RCC 7860 (cell line): ENCODE measurements at regions not wholly inside any gene's neighbourhood (a gene's known extent, or its start where the extent isn't known, plus 50 kb on each side); places are given as distances from the start of the nearest gene placed in this dataset.

Experiments used
- DNase-seq: peaks from one replicate; pipeline ENCODE4 v3.0.0-alpha.2; 2015; ENCODE audit warnings: low spot score
- FAIRE-seq: peaks from 2 replicates; lab custom pipeline; 2012; peaks lifted over from hg19 to GRCh38; lab: Jason Lieb, UNC

- no peak for DNase-seq
- no peak for FAIRE-seq
Measured at GRCh38 chr1:209227171-209227570, 356.3 kb upstream of the CAMK1G start.

GRCh38 chr1:209227941-209228340 lies 355.6 kb upstream of the CAMK1G start:
- DNase-seq (no peak), FAIRE-seq (no peak)

GRCh38 chr1:209229494-209230061 lies 353.9 kb upstream of the CAMK1G start:
- no peak for FAIRE-seq
- no peak for DNase-seq

DNA sequence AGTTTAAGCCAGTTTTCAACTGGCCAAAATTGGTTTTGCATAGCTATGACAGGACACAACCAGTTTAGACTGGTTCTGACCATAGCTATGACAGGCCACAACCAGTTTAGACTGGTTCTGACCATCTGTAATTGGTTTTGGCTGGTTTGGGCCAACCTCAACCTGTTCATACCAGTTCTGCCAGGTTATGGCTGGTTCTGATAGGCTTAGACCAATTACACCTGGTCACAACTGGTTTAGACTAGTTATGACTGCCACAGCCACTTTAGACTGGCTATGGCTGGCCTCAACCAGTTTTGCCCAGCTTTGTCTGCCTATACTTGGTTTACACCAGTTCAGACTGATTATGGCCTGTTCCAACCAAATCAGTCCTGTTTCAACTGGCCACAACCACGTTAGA lies 353.2 kb upstream of the CAMK1G start:
- no peak for DNase-seq
- FAIRE-seq = no peak

GRCh38 chr1:209231476-209232156 lies 351.9 kb upstream of the CAMK1G start:
- FAIRE-seq = no peak

GRCh38 chr1:209232197-209232596 lies 351.3 kb upstream of the CAMK1G start:
- no peak for FAIRE-seq
- DNase-seq = no peak

More at GRCh38 chr1:209231476-209232156, 351.9 kb upstream of the CAMK1G start:
- no peak for DNase-seq

DNA sequence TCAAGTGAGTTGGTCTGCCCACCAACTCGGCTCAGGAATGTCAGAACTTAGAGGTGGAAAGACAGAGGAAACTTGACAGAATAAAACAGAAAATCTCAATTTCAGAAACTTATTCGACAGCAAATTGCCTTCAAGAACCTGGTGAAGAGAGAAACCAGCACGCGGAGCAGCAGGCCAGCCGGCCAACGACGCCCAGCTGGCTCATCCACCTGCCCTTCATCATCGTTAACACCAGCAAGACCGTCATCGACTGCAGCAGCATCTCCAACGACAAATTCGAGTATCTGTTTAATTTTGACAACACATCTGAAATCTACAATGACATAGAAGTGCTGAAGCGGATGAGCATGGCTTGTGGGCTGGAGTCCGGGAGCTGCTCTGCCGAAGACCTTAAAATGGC lies 350.8 kb upstream of the CAMK1G start:
- no peak for DNase-seq
- no peak for FAIRE-seq

DNA sequence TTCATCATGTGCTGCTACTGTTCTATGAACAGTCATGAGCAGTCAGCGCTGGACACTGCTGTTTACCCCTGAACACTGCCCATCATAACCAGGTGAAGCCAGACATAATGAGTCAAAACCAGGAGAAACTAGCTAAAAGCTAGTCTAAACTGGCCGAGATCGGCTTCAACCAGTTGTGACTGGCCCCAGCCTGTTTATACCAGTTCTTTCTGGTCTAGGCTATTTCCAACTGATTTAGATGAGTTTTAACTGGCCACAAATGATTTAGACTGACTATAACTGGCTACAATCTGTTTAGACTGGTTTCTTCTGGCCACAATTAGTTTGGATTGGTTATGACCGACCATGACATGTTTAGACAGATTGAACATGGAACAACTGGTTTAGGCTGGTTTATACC lies 348.3 kb upstream of the CAMK1G start:
- FAIRE-seq (no peak), DNase-seq (no peak)

- FAIRE-seq (no peak), DNase-seq (no peak)
Measured at GRCh38 chr1:209238356-209238755, 345.2 kb upstream of the CAMK1G start.

GRCh38 chr1:209240351-209240750 lies 343.2 kb upstream of the CAMK1G start:
- DNase-seq = no peak
- no peak for FAIRE-seq

DNA sequence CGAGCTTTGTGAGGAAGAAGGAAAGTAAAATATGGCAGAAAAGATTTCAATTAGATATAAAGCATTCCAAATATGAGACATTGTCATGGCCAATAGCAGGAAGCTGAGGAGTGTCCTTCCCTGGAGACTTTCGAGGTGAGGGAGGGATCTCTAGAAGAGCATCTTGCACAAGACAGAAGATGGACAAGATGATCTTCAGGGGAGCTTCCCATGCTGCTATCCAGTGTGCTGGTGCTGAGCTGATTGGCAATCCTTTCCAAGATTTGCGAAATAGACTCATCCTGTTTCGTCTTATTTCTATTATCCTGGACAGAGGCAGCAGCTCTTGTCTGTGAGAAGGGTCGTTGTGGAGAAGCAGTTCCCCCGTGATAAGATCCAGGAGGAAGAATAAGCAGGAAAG lies 342.0 kb upstream of the CAMK1G start:
- no peak for DNase-seq
- FAIRE-seq = no peak

GRCh38 chr1:209248649-209249279 lies 334.8 kb upstream of the CAMK1G start:
- FAIRE-seq = peak; percentile 76
- DNase-seq = peak; percentile 57

- FAIRE-seq = no peak
Measured at GRCh38 chr1:209249280-209249670, 334.2 kb upstream of the CAMK1G start.

DNA sequence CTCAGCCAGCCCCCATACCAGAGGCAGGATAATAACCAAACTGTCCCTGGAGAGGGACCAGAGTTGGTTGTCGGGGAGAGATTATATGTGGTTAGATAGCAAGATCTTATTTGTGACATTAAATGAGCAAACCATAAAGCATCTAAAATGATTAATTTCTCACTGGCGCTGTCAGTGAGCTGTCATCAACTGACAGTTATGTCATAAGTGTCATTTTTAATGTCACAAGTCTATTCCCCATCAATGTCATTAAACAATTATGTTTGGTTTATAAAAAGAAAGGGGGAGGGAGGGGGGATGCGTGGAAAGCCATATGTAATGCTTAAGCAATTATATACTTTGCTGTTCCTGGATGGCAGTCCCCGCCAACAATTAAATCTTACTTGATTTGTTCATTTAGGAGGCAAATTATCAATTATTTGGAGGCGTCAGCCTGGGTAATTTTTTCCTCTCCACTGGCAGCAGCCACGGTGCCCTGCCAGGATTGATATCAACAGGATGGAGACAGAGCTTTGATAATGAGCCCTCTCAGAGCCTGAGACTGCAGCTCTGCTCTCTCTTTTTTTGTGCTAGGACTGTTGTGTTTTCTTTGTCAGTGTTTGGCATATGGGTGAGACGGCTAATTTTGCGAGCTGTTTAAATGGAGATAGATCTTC lies 333.6 kb upstream of the CAMK1G start:
- FAIRE-seq (no peak), DNase-seq (no peak)

More at GRCh38 chr1:209249280-209249670, 334.2 kb upstream of the CAMK1G start:
- no peak for DNase-seq

DNA sequence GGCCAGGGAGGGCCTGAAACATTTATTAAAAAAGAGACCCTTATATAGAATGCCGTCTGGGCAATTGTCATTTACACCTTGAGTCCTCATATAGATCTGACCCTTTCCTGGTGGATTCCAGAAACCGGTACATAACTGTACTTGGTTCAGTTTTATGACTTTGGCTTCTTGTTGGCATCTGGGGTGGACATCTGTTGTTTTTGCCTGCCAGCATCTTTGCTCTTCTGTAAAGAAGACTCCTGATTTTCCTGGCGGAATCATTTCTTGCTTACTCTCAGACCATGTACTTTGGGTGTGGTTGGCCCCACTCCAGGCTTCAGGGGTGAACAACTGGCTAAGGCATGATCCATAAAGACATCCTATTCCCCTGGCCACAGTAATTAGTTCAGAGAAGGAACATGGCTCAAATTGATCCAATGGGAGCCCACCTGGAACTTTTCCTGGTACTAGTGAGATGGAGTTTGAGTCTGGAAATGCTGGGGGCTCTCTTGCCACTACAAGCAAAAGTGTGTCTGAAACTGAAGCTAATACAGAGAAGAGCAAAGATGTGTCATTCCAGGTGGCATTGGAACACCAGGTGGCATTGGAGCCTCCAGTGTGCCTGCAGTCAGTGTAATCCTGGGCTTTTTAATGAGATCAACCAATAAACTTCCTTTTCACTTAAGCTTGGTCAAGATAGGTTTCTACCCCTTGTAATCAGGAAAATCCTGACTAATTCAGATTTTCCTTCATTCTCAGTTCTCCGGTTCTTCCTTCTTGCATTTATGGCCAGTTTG lies 332.5 kb upstream of the CAMK1G start:
- no peak for FAIRE-seq
- DNase-seq = no peak

DNA sequence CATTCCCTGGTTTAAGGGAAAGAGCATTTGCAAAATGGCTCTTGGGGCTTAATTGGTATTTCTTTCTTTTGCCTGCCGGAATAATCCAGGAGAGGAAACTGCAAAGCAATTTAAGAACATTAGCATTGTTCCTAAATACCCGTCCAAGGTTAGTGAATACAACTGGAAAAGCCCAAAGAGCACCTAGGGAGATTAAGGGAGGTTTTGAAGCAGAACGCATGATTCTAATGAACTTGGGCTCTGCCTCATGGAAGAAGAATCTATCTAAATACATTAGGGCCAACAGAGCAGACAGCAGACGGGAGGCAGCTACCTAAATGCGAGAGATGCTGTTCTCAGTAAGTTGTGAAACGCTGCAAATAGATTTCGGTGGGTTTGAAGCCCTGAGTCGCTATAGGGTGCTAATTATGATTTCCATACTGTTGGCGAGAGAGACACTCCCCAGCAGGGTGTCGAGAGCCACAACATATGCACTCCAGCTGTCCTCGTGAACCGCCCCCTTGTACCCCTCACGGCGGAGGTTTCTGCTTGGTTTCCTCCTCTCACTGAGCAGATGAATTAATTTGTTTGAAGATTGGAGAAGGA lies 326.7 kb upstream of the CAMK1G start:
- no peak for DNase-seq
- FAIRE-seq = no peak

- FAIRE-seq (no peak), DNase-seq (no peak)
Measured at GRCh38 chr1:209257454-209257853, 326.1 kb upstream of the CAMK1G start.

GRCh38 chr1:209260136-209260535 lies 323.4 kb upstream of the CAMK1G start:
- FAIRE-seq = no peak

GRCh38 chr1:209262631-209263030 lies 320.9 kb upstream of the CAMK1G start:
- DNase-seq = no peak
- FAIRE-seq = no peak

More at GRCh38 chr1:209260136-209260535, 323.4 kb upstream of the CAMK1G start:
- DNase-seq = no peak

GRCh38 chr1:209265301-209265700 lies 318.2 kb upstream of the CAMK1G start:
- FAIRE-seq (no peak), DNase-seq (no peak)
